ENCODE measurements at regions not wholly inside any gene's neighbourhood (a gene's known extent, or its start where the extent isn't known, plus 50 kb on each side); places are given as distances from the start of the nearest gene placed in this dataset.

DNA sequence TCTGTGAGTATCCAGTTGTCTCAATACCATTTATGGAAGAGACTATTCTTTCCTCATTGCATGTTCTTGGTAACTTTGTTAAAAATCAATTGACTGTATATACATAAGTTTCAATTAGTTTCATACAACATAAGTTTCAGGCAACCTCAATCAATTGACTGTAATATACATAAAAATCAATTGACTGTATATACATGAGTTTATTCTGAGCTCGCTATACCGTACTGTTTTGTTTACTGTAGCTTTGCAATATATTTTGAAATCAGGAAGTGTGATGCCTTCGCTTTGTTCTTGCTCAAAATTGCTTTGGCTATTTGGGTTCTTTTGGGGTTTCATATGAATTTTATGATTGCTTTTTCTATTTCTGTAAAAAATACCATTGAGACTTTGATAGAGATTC lies 392.0 kb downstream of the BTG1 start:
- TF ChIP-seq POLR2AphosphoS5 (IDR thresholded peaks at IDR 0.05) = no peak
- TF ChIP-seq, protein P1, sequence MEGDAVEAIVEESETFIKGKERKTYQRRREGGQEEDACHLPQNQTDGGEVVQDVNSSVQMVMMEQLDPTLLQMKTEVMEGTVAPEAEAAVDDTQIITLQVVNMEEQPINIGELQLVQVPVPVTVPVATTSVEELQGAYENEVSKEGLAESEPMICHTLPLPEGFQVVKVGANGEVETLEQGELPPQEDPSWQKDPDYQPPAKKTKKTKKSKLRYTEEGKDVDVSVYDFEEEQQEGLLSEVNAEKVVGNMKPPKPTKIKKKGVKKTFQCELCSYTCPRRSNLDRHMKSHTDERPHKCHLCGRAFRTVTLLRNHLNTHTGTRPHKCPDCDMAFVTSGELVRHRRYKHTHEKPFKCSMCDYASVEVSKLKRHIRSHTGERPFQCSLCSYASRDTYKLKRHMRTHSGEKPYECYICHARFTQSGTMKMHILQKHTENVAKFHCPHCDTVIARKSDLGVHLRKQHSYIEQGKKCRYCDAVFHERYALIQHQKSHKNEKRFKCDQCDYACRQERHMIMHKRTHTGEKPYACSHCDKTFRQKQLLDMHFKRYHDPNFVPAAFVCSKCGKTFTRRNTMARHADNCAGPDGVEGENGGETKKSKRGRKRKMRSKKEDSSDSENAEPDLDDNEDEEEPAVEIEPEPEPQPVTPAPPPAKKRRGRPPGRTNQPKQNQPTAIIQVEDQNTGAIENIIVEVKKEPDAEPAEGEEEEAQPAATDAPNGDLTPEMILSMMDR (IDR thresholded peaks at IDR 0.05) = no peak
- TF ChIP-seq EP300 (IDR thresholded peaks at IDR 0.05) = no peak
